H1 (cell line): ENCODE measurements at regions not wholly inside any gene's neighbourhood (a gene's known extent, or its start where the extent isn't known, plus 50 kb on each side); places are given as distances from the start of the nearest gene placed in this dataset.

Source experiments
- CTCF ChIA-PET: fragments of 300-600 bp; sonication (Branson Sonifier 250); formaldehyde crosslinking; loops from one replicate; lab custom pipeline; 2021; ENCODE audit not compliant: partially characterized antibody; lab: Charles Lee
- POLR2A ChIA-PET: fragments of 300-600 bp; sonication (Branson Sonifier 250); formaldehyde crosslinking; loops from one replicate; lab custom pipeline; 2021; ENCODE audit warnings: inconsistent platforms; ENCODE audit not compliant: partially characterized antibody; lab: Charles Lee
- DNase-seq, 2 experiments: peaks; one replicate each; pipeline versions ENCODE4 v3.0.0 to v3.0.0-alpha.2; 2010 to 2022; ENCODE audit warnings: low spot score in 2 of 2, low read depth in 1 of 2, mixed read lengths in 1 of 2
- FAIRE-seq: peaks from 2 replicates; lab custom pipeline; 2011; peaks lifted over from hg19 to GRCh38; lab: Jason Lieb, UNC
- H2AFZ ChIP-seq: 2 replicates; pipeline ENCODE4 v1.8.1; 2012; ENCODE audit warnings: low read length, inconsistent platforms
- H2AK5ac ChIP-seq: 2 replicates; pipeline ENCODE4 v1.6.1; 2013; ENCODE audit warnings: low read depth, low read length
- H2BK120ac ChIP-seq: replicated peaks from 2 replicates; pipeline ENCODE3; 2013; ENCODE audit warnings: low read depth, low read length, inconsistent platforms
- H2BK12ac ChIP-seq: 2 replicates; pipeline ENCODE4 v1.6.1; 2013; ENCODE audit warnings: low read depth, low read length
- H2BK15ac ChIP-seq: 2 replicates; pipeline ENCODE4 v1.6.1; 2013; ENCODE audit warnings: low read length
- H2BK20ac ChIP-seq: 2 replicates; pipeline ENCODE4 v1.6.1; 2013; ENCODE audit warnings: low read length
- H2BK5ac ChIP-seq: 2 replicates; pipeline ENCODE4 v1.6.1; 2013; ENCODE audit warnings: low read depth, low read length
- H3K14ac ChIP-seq: 2 replicates; pipeline ENCODE4 v1.6.1; 2013; ENCODE audit warnings: inconsistent platforms; ENCODE audit not compliant: insufficient read length
- H3K18ac ChIP-seq: 2 replicates; pipeline ENCODE4 v1.6.1; 2013; ENCODE audit warnings: low read length; ENCODE audit errors: extremely low read depth
- H3K23ac ChIP-seq: 2 replicates; pipeline ENCODE4 v1.6.1; 2013; ENCODE audit warnings: inconsistent platforms; ENCODE audit not compliant: insufficient read length
- H3K23me2 ChIP-seq: 2 replicates; pipeline ENCODE4 v1.6.1; 2013; ENCODE audit warnings: low read depth, low read length
- H3K27ac ChIP-seq: 2 replicates; pipeline ENCODE4 v1.6.1; 2011; ENCODE audit warnings: low read depth, low read length, inconsistent platforms
- H3K27me3 ChIP-seq, 4 experiments: replicated peaks in 1 of 4; 1 replicate in 1 of 4; 2 replicates in 3 of 4; pipeline versions ENCODE4 v1.6.1 to v1.8.1; 2011 to 2013; ENCODE audit warnings: low read length in 3 of 4, mild to moderate bottlenecking in 3 of 4, inconsistent platforms in 2 of 4, mixed read lengths in 2 of 4, moderate library complexity in 1 of 4; ENCODE audit not compliant: control insufficient read depth in 3 of 4, insufficient read depth in 3 of 4; ENCODE audit errors: extremely low read depth in 1 of 4
- H3K36me3 ChIP-seq, 4 experiments: 2 replicates each; pipeline versions ENCODE4 v1.6.1 to v1.8.1; 2011 to 2013; ENCODE audit warnings: mild to moderate bottlenecking in 4 of 4, low read length in 3 of 4, moderate library complexity in 2 of 4, control low read depth in 1 of 4, inconsistent platforms in 1 of 4; ENCODE audit not compliant: insufficient read depth in 4 of 4, control insufficient read depth in 2 of 4
- H3K4ac ChIP-seq: replicated peaks from 2 replicates; pipeline ENCODE3; 2013; ENCODE audit warnings: low read length, low read depth, mixed read lengths, inconsistent platforms; ENCODE audit not compliant: insufficient read length
- H3K4me1 ChIP-seq, 4 experiments: replicated peaks in 1 of 4; 1 replicate in 1 of 4; 2 replicates in 3 of 4; pipeline versions ENCODE4 v1.6.1 to v1.8.1; 2011 to 2013; ENCODE audit warnings: low read length in 3 of 4, inconsistent platforms in 2 of 4, mixed read lengths in 1 of 4; ENCODE audit not compliant: insufficient read depth in 4 of 4, control insufficient read depth in 3 of 4
- H3K4me2 ChIP-seq, 2 experiments: 2 replicates each; pipeline versions ENCODE4 v1.6.1 to v1.8.1; 2011 to 2013; ENCODE audit warnings: low read depth in 2 of 2, low read length in 2 of 2, control low read depth in 1 of 2, inconsistent platforms in 1 of 2, mild to moderate bottlenecking in 1 of 2; ENCODE audit not compliant: insufficient read depth in 1 of 2
- H3K4me3 ChIP-seq, 4 experiments: fragments of 200-600, 300-600 bp in 1 of 4; sonication (generic), shearing (Covaris generic), sonication (Bioruptor Twin) in 1 of 4; 2 replicates each; pipeline versions ENCODE4 v1.5.1 to v1.8.1; 2011 to 2016; ENCODE audit warnings: low read length in 4 of 4, low read depth in 3 of 4, control low read depth in 2 of 4, inconsistent platforms in 2 of 4, mild to moderate bottlenecking in 2 of 4, mixed read lengths in 1 of 4, moderate library complexity in 1 of 4; ENCODE audit not compliant: insufficient read depth in 2 of 4; ENCODE audit errors: extremely low read depth in 1 of 4
- H3K56ac ChIP-seq: replicated peaks from 2 replicates; pipeline ENCODE3; 2013; ENCODE audit warnings: low read depth, mild to moderate bottlenecking, mixed read lengths, low read length, inconsistent platforms; ENCODE audit not compliant: insufficient read length
- H3K79me1 ChIP-seq: 2 replicates; pipeline ENCODE4 v1.6.1; 2013; ENCODE audit warnings: low read depth, low read length, control low read depth
- H3K79me2 ChIP-seq, 2 experiments: 2 replicates each; pipeline versions ENCODE4 v1.6.1 to v1.8.1; 2012 to 2013; ENCODE audit warnings: low read length in 2 of 2, mild to moderate bottlenecking in 2 of 2, inconsistent platforms in 1 of 2; ENCODE audit not compliant: insufficient read depth in 2 of 2, control insufficient read depth in 1 of 2
- H3K9ac ChIP-seq, 4 experiments: replicated peaks in 1 of 4; 1 replicate in 1 of 4; 2 replicates in 3 of 4; pipeline versions ENCODE4 v1.6.1 to v1.8.1; 2011 to 2013; ENCODE audit warnings: low read depth in 3 of 4, low read length in 3 of 4, control low read depth in 2 of 4, mild to moderate bottlenecking in 2 of 4, moderate library complexity in 2 of 4, inconsistent platforms in 1 of 4; ENCODE audit errors: extremely low read depth in 1 of 4
- H3K9me3 ChIP-seq, 2 experiments: 2 replicates each; pipeline versions ENCODE4 v1.6.1 to v1.8.1; 2012 to 2013; ENCODE audit warnings: mild to moderate bottlenecking in 2 of 2, moderate library complexity in 2 of 2, control low read depth in 1 of 2, inconsistent platforms in 1 of 2, low read depth in 1 of 2, low read length in 1 of 2, mixed read lengths in 1 of 2; ENCODE audit not compliant: insufficient read depth in 2 of 2
- H4K20me1 ChIP-seq, 2 experiments: replicated peaks in 1 of 2; 2 replicates each; pipeline versions ENCODE3 to v1.8.1; 2011 to 2013; ENCODE audit warnings: inconsistent platforms in 2 of 2, low read length in 2 of 2, mild to moderate bottlenecking in 1 of 2; ENCODE audit not compliant: insufficient read depth in 2 of 2, control insufficient read depth in 1 of 2
- H4K5ac ChIP-seq: 2 replicates; pipeline ENCODE4 v1.6.1; 2013; ENCODE audit warnings: low read length, low read depth, mixed read lengths, inconsistent platforms; ENCODE audit not compliant: insufficient read length
- H4K8ac ChIP-seq: 2 replicates; pipeline ENCODE4 v1.8.0; 2013; ENCODE audit warnings: mild to moderate bottlenecking, moderate library complexity, low read length, inconsistent platforms; ENCODE audit not compliant: insufficient read depth; ENCODE audit errors: extremely low read depth
- H4K91ac ChIP-seq: replicated peaks from 2 replicates; pipeline ENCODE3; 2013; ENCODE audit warnings: low read length, mixed read lengths, inconsistent platforms; ENCODE audit not compliant: insufficient read length
- CEBPB ChIP-seq: IDR thresholded peaks from 2 replicates; pipeline ENCODE4 v1.6.1; 2012; ENCODE audit warnings: low read depth, low read length
- FOSL1 ChIP-seq: IDR thresholded peaks from 2 replicates; pipeline ENCODE4 v1.6.1; 2011; ENCODE audit warnings: mild to moderate bottlenecking, low read depth, low read length, moderate library complexity; ENCODE audit not compliant: insufficient read depth
- HDAC6 ChIP-seq: IDR thresholded peaks from one replicate; pipeline ENCODE4 v1.7.1; 2012; ENCODE audit warnings: low read depth, mild to moderate bottlenecking, inconsistent platforms, low read length, moderate library complexity
- NRF1 ChIP-seq: IDR thresholded peaks from 2 replicates; pipeline ENCODE4 v1.6.1; 2011; ENCODE audit warnings: mild to moderate bottlenecking, low read depth, low read length, improper control_type of control experiment
- POU5F1 ChIP-seq: IDR thresholded peaks from 2 replicates; pipeline ENCODE4 v1.6.1; 2011; ENCODE audit warnings: low read depth, mild to moderate bottlenecking, low read length, moderate library complexity
- SIRT6 ChIP-seq: IDR thresholded peaks from one replicate; pipeline ENCODE4 v1.7.1; 2012; ENCODE audit warnings: low read length, inconsistent platforms
- SP4 ChIP-seq: IDR thresholded peaks from 2 replicates; pipeline ENCODE4 v1.6.1; 2012; ENCODE audit warnings: low read length, inconsistent platforms
- SRF ChIP-seq: IDR thresholded peaks from 2 replicates; pipeline ENCODE4 v1.6.1; 2011; ENCODE audit warnings: mild to moderate bottlenecking, low read depth, low read length, moderate library complexity
- SUZ12 ChIP-seq: fragments of 200-600 bp; sonication (generic); IDR thresholded peaks from 2 replicates; pipeline ENCODE4 v1.6.1; 2012; ENCODE audit warnings: mild to moderate bottlenecking, inconsistent platforms, low read length, moderate library complexity, mixed read lengths
- TCF12 ChIP-seq: IDR thresholded peaks from 2 replicates; pipeline ENCODE4 v1.6.1; 2011; ENCODE audit warnings: low read depth, mild to moderate bottlenecking, low read length
- WGBS, 2 experiments: shearing (Covaris generic) in 1 of 2; methylation state at CpG; one replicate each; pipeline versions ENCODE4 v1.1.6 to v1.1.7; 2013 to 2015; ENCODE audit warnings: low lambda C conversion rate in 2 of 2, mixed read lengths in 2 of 2, inconsistent platforms in 1 of 2, low coverage in 1 of 2, missing lambda C conversion rate in 1 of 2; ENCODE audit not compliant: insufficient replicate concordance in 2 of 2, insufficient coverage in 1 of 2, insufficient read length in 1 of 2; ENCODE audit errors: extremely low coverage in 1 of 2, missing lambda C conversion rate in 1 of 2; 5-methylcytosine and 5-hydroxymethylcytosine counted together
- TF ChIP-seq, protein P1 (sequence below): IDR thresholded peaks from 2 replicates; pipeline ENCODE4 v1.6.1; 2012; ENCODE audit warnings: low read length, inconsistent platforms
- TF ChIP-seq, protein P2 (sequence below): IDR thresholded peaks from 2 replicates; pipeline ENCODE4 v1.6.1; 2012; ENCODE audit warnings: inconsistent platforms
- TF ChIP-seq, protein P3 (sequence below): IDR thresholded peaks from 2 replicates; pipeline ENCODE4 v1.6.1; 2011; ENCODE audit warnings: low read depth, mild to moderate bottlenecking, low read length; ENCODE audit not compliant: insufficient read depth

DNA sequence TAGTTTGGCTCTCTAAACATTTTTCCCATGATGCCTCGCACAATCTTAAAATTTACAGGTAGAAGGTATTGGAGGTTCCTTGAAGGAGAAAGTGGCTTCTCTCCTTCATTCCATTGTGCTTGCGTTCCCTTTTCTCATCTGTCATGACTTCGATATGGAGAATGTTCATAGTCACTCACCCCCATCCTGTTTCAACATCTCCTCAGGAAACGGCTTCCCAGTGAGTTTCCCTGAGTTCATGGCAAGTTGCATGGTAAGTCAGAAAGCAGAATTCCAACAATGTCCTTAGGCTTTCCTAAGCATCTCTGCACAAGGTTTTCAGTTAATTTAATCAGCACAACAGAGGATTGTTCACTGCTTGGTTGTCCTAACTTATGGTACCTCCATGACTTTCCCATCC lies 581.8 kb upstream of the SLITRK5 start:
- Histone ChIP-seq H4K20me1 (no peaks in the 10 kb centered on the region), H3K56ac (no peak overlapping the region), H3K79me1 (no peaks in the 10 kb centered on the region), H3K18ac (no peak overlapping the region), H3K9ac (no peak overlapping the region), H4K5ac (no peak overlapping the region), H4K8ac (no peak overlapping the region), H2BK120ac (no peak overlapping the region), H3K79me2 (no peaks in the 10 kb centered on the region), H3K23me2 (no peaks in the 10 kb centered on the region), H2AK5ac (no peak overlapping the region), H3K4ac (no peak overlapping the region), H3K36me3 (no peaks in the 10 kb centered on the region), H3K9me3 (no peaks in the 10 kb centered on the region), H2AFZ (peak overlapping the region; percentile 91; the same call in 1 of the 2 replicates), H3K4me1 (no peaks in the 10 kb centered on the region), H4K91ac (no peak overlapping the region), H3K27me3 (no peaks in the 10 kb centered on the region), H2BK20ac (no peak overlapping the region), H3K23ac (no peak overlapping the region), H3K4me3 (no peak overlapping the region), H3K4me2 (no peak overlapping the region), H2BK15ac (no peak overlapping the region), H2BK12ac (no peak overlapping the region), H2BK5ac (no peak overlapping the region), H3K14ac (no peak overlapping the region), H3K27ac (no peak overlapping the region)
- CTCF ChIA-PET = interaction anchor here (0.6 to 1.2 kb wide), 2 partner anchors 10 to 161 kb away, joined by 3 to 4 read pairs; no protein-coding TSS in a partner anchor
- FAIRE-seq (no peak), DNase-seq (no peak)
- POLR2A ChIA-PET = no interaction called here
- 94% methylated on average over 4 of the region's 4 CpGs; no CpG with 5 or more reads in 1 of the 2 experiments for WGBS, 2 experiments
- TF ChIP-seq NRF1 (no peak), HDAC6 (no peak), POU5F1 (no peak), SP4 (no peak), CEBPB (no peak), TCF12 (no peak), SRF (no peak), SIRT6 (no peak), SUZ12 (no peak), FOSL1 (no peak)
- TF ChIP-seq, protein P1, sequence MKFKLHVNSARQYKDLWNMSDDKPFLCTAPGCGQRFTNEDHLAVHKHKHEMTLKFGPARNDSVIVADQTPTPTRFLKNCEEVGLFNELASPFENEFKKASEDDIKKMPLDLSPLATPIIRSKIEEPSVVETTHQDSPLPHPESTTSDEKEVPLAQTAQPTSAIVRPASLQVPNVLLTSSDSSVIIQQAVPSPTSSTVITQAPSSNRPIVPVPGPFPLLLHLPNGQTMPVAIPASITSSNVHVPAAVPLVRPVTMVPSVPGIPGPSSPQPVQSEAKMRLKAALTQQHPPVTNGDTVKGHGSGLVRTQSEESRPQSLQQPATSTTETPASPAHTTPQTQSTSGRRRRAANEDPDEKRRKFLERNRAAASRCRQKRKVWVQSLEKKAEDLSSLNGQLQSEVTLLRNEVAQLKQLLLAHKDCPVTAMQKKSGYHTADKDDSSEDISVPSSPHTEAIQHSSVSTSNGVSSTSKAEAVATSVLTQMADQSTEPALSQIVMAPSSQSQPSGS = no peak
- TF ChIP-seq, protein P2, sequence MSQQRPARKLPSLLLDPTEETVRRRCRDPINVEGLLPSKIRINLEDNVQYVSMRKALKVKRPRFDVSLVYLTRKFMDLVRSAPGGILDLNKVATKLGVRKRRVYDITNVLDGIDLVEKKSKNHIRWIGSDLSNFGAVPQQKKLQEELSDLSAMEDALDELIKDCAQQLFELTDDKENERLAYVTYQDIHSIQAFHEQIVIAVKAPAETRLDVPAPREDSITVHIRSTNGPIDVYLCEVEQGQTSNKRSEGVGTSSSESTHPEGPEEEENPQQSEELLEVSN = no peak
- TF ChIP-seq, protein P3, sequence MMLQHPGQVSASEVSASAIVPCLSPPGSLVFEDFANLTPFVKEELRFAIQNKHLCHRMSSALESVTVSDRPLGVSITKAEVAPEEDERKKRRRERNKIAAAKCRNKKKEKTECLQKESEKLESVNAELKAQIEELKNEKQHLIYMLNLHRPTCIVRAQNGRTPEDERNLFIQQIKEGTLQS = no peak
